ENCODE measurements at regions not wholly inside any gene's neighbourhood (a gene's known extent, or its start where the extent isn't known, plus 50 kb on each side); places are given as distances from the start of the nearest gene placed in this dataset.

GRCh38 chr2:226427538-226428307 is 371.9 kb downstream of the IRS1 start:
- no peak for TF ChIP-seq CTCF (conservative IDR thresholded peaks at IDR 0.05; ENCODE audit: low read depth, low read length)
- TF ChIP-seq EZH2 (IDR thresholded peaks at IDR 0.05; ENCODE audit: borderline replicate concordance, low read depth, low read length, poor library complexity, severe bottlenecking): no peak

Data from A673 (cell line).